GM12878 (cell line): ENCODE measurements at regions not wholly inside any gene's neighbourhood (a gene's known extent, or its start where the extent isn't known, plus 50 kb on each side); places are given as distances from the start of the nearest gene placed in this dataset.

ENCODE experiments used
- ATAC-seq: fragments of 200-7000 bp; cut with Tn5 transposase; 3 replicates; pipeline ENCODE4 v1.9.1; 2020; ENCODE audit warnings: mild to moderate bottlenecking, moderate library complexity
- BruUV-seq: library from RNA; stranded (reverse); fragments of 400-500 nt; replicated peaks from 2 replicates; lab custom pipeline; 2021; lab: Mats Ljungman, UMichigan
- CTCF ChIA-PET: fragments of 300-600 bp; sonication (Branson Sonifier 250); formaldehyde crosslinking; extraction: SDS; loops from one replicate; lab custom pipeline; 2021; ENCODE audit warnings: inconsistent platforms; lab: Yijun Ruan, JAX
- POLR2A ChIA-PET: fragments of 350-600 bp; formaldehyde crosslinking; extraction: SDS; loops from one replicate; lab custom pipeline; 2021; ENCODE audit warnings: inconsistent platforms; lab: Charles Lee
- RAD21 ChIA-PET: fragments of 300-600 bp; sonication (Branson Sonifier 250); formaldehyde crosslinking; loops from one replicate; lab custom pipeline; 2023; ENCODE audit warnings: antibody characterized with exemption; ENCODE audit not compliant: unreplicated experiment; lab: Charles Lee
- SMC1A ChIA-PET: fragments of 300-600 bp; sonication (Branson Sonifier 250); formaldehyde crosslinking; loops from one replicate; lab custom pipeline; 2023; ENCODE audit not compliant: unreplicated experiment, uncharacterized antibody; lab: Charles Lee
- DNase-seq: peaks from one replicate; pipeline ENCODE4 v3.0.0-alpha.2; 2011; ENCODE audit warnings: low read depth, low spot score
- FAIRE-seq: peaks from 3 replicates; lab custom pipeline; 2011; peaks lifted over from hg19 to GRCh38; lab: Jason Lieb, UNC
- H2AFZ ChIP-seq: 2 replicates; pipeline ENCODE4 v1.6.0; 2011; ENCODE audit warnings: low read depth, low read length, control low read depth; ENCODE audit not compliant: control insufficient read depth
- H3K27ac ChIP-seq: 2 replicates; pipeline ENCODE4 v1.5.1; 2011; ENCODE audit warnings: control low read depth; ENCODE audit not compliant: control insufficient read depth, insufficient read depth
- H3K27me3 ChIP-seq, 2 experiments: replicated peaks in 1 of 2; 2 replicates each; pipeline versions ENCODE4 v1.6.0 to v1.6.1; 2011; ENCODE audit warnings: low read length in 1 of 2; ENCODE audit not compliant: control insufficient read depth in 2 of 2, insufficient read depth in 2 of 2
- H3K36me3 ChIP-seq, 2 experiments: 2 replicates each; pipeline ENCODE4 v1.5.1; 2011; ENCODE audit warnings: low read length in 1 of 2; ENCODE audit not compliant: control insufficient read depth in 2 of 2, insufficient read depth in 2 of 2
- H3K4me1 ChIP-seq: 2 replicates; pipeline ENCODE4 v1.6.1; 2011; ENCODE audit warnings: mild to moderate bottlenecking, low read length, moderate library complexity, mixed read lengths; ENCODE audit not compliant: control insufficient read depth, insufficient read depth
- H3K4me2 ChIP-seq: 2 replicates; pipeline ENCODE4 v1.6.0; 2011; ENCODE audit warnings: control low read depth; ENCODE audit not compliant: control insufficient read depth, insufficient read depth
- H3K4me3 ChIP-seq: fragments of 200-600 bp; sonication (generic); 2 replicates; pipeline ENCODE4 v1.5.1; 2016
- H3K79me2 ChIP-seq: 2 replicates; pipeline ENCODE4 v1.6.0; 2011; ENCODE audit warnings: low read length; ENCODE audit not compliant: control insufficient read depth, insufficient read depth
- H3K9ac ChIP-seq: 2 replicates; pipeline ENCODE4 v1.8.0; 2011; ENCODE audit warnings: low read length, control low read depth, mixed read lengths; ENCODE audit not compliant: control insufficient read depth, insufficient read depth
- H3K9me3 ChIP-seq: replicated peaks from 3 replicates; pipeline ENCODE4 v1.5.1; 2011; ENCODE audit warnings: mild to moderate bottlenecking, low read length; ENCODE audit not compliant: control insufficient read depth, insufficient read depth
- H4K20me1 ChIP-seq: 2 replicates; pipeline ENCODE4 v1.6.0; 2011; ENCODE audit not compliant: control insufficient read depth, insufficient read depth
- BCLAF1 ChIP-seq: fragments of 450-650 bp; IDR thresholded peaks from 2 replicates; pipeline ENCODE4 v1.6.1; 2017; ENCODE audit warnings: antibody characterized with exemption, mild to moderate bottlenecking, moderate library complexity
- CBFB ChIP-seq: IDR thresholded peaks from 2 replicates; pipeline ENCODE4 v1.6.1; 2016; ENCODE audit warnings: antibody characterized with exemption, low read depth
- CHD2 ChIP-seq: IDR thresholded peaks from 2 replicates; pipeline ENCODE4 v1.6.1; 2011; ENCODE audit warnings: low read depth, low read length, improper control_type of control experiment, borderline replicate concordance
- FOXK2 ChIP-seq: fragments of 450-650 bp; IDR thresholded peaks from 2 replicates; pipeline ENCODE4 v1.6.1; 2017; ENCODE audit warnings: mild to moderate bottlenecking, moderate library complexity
- KAT2A ChIP-seq: conservative IDR thresholded peaks from 2 replicates; pipeline ENCODE4 v1.6.1; 2011; ENCODE audit warnings: low read depth, low read length; ENCODE audit not compliant: control insufficient read depth
- NFIC ChIP-seq: IDR thresholded peaks from 2 replicates; pipeline ENCODE4 v1.6.1; 2012; ENCODE audit warnings: low read depth, mild to moderate bottlenecking, inconsistent platforms, low read length, moderate library complexity
- NR2C1 ChIP-seq: fragments of 450-650 bp; IDR thresholded peaks from 2 replicates; pipeline ENCODE4 v1.6.1; 2017; ENCODE audit warnings: antibody characterized with exemption, mild to moderate bottlenecking, moderate library complexity
- PAX8 ChIP-seq: fragments of 450-650 bp; IDR thresholded peaks from 2 replicates; pipeline ENCODE4 v1.6.1; 2017; ENCODE audit warnings: mild to moderate bottlenecking, moderate library complexity
- POLR2AphosphoS2 ChIP-seq: IDR thresholded peaks from 2 replicates; pipeline ENCODE4 v1.6.1; 2011; ENCODE audit warnings: low read depth, mild to moderate bottlenecking, low read length, improper control_type of control experiment, moderate library complexity
- RAD51 ChIP-seq: fragments of 450-650 bp; IDR thresholded peaks from 2 replicates; pipeline ENCODE4 v1.6.1; 2016; ENCODE audit warnings: moderate library complexity, mild to moderate bottlenecking, inconsistent platforms
- RCOR1 ChIP-seq: conservative IDR thresholded peaks from 2 replicates; pipeline ENCODE4 v1.6.1; 2012; ENCODE audit warnings: low read depth, low read length, improper control_type of control experiment
- REST ChIP-seq: IDR thresholded peaks from 2 replicates; pipeline ENCODE4 v1.6.1; 2012; ENCODE audit warnings: mild to moderate bottlenecking, low read depth, low read length
- USF2 ChIP-seq: IDR thresholded peaks from 2 replicates; pipeline ENCODE4 v1.6.1; 2011; ENCODE audit warnings: low read depth, low read length, improper control_type of control experiment, borderline replicate concordance
- ZBTB40 ChIP-seq: fragments of 450-650 bp; IDR thresholded peaks from 2 replicates; pipeline ENCODE4 v1.6.1; 2016; ENCODE audit warnings: mild to moderate bottlenecking, moderate library complexity, borderline replicate concordance
- WGBS: methylation state at CpG from one replicate; pipeline ENCODE4 v1.1.6; 2016; ENCODE audit warnings: low lambda C conversion rate; ENCODE audit not compliant: insufficient replicate concordance, insufficient coverage; ENCODE audit errors: missing lambda C conversion rate; 5-methylcytosine and 5-hydroxymethylcytosine counted together
- in situ Hi-C: fragments of 300-500 bp; cut with MboI; formaldehyde crosslinking; loops from 9 replicates; pipeline ENCODE4 v1.14.3; 2018; ENCODE audit warnings: mixed read lengths
- intact Hi-C: fragments of 100-400 bp; cut with micrococcal nuclease; formaldehyde crosslinking; loops from one replicate; pipeline ENCODE4 v1.14.2; 2022; ENCODE audit not compliant: unreplicated experiment

- DNase-seq (no peak), ATAC-seq (no peak), FAIRE-seq (no peak)
- no peak overlapping the region for H2AFZ ChIP-seq
- H3K4me2 ChIP-seq: no peak overlapping the region
- ChIA-PET RAD21 (no interaction called here), SMC1A (interaction anchor here (0.7 to 1.1 kb wide), 2 partner anchors 9 to 18 kb away, joined by 3 read pairs; no protein-coding TSS in a partner anchor), POLR2A (no interaction called here), CTCF (interaction anchor here (0.7 to 1.3 kb wide), 2 partner anchors 16 to 20 kb away, joined by 3 read pairs; no protein-coding TSS in a partner anchor)
- intact Hi-C loops: no loop called here
- H3K4me3 ChIP-seq: no peak overlapping the region
- no peak overlapping the region for H3K27ac ChIP-seq
- H3K9me3 ChIP-seq: no peaks in the 10 kb centered on the region
- no peaks in the 10 kb centered on the region for H3K36me3 ChIP-seq
- H4K20me1 ChIP-seq: no peaks in the 10 kb centered on the region
- 0% methylated on average over 1 of the region's 1 CpG for WGBS
- H3K4me1 ChIP-seq: no peaks in the 10 kb centered on the region
- H3K9ac ChIP-seq: no peak overlapping the region
- no peaks in the 10 kb centered on the region for H3K27me3 ChIP-seq
- BruUV-seq: no TSS peak
- H3K79me2 ChIP-seq: no peaks in the 10 kb centered on the region
- in situ Hi-C loops: no loop called here
- TF ChIP-seq CBFB: no peak
- TF ChIP-seq RCOR1: no peak
- TF ChIP-seq KAT2A: no peak
- TF ChIP-seq POLR2AphosphoS2: no peak
- no peak for TF ChIP-seq PAX8
- no peak for TF ChIP-seq BCLAF1
- TF ChIP-seq USF2: no peak
- TF ChIP-seq CHD2: no peak
- TF ChIP-seq NR2C1: no peak
- TF ChIP-seq ZBTB40: no peak
- TF ChIP-seq RAD51: no peak
- no peak for TF ChIP-seq REST
- no peak for TF ChIP-seq NFIC
- TF ChIP-seq FOXK2: no peak
Observed at GRCh38 chr15:96160800-96161199, 169.7 kb upstream of the NR2F2 start.
